RWPE1 (cell line): ENCODE measurements at regions not wholly inside any gene's neighbourhood (a gene's known extent, or its start where the extent isn't known, plus 50 kb on each side); places are given as distances from the start of the nearest gene placed in this dataset.

Experiments
- CTCF ChIA-PET: fragments of 350-600 bp; sonication (Branson Sonifier 250); formaldehyde crosslinking; extraction: SDS; loops from one replicate; lab custom pipeline; 2021; lab: Yijun Ruan, JAX
- POLR2A ChIA-PET: fragments of 400-600 bp; formaldehyde crosslinking; extraction: SDS; loops from one replicate; lab custom pipeline; 2020; ENCODE audit warnings: antibody characterized with exemption; ENCODE audit not compliant: low non-redundant PET; lab: Yijun Ruan, JAX
- DNase-seq: peaks from one replicate; pipeline ENCODE4 v3.0.0; 2012; ENCODE audit warnings: low spot score
- H3K27ac ChIP-seq: fragments of 450-650 bp; 2 replicates; pipeline ENCODE4 v1.5.1; 2017
- CTCF ChIP-seq: fragments of 450-650 bp; conservative IDR thresholded peaks from 2 replicates; pipeline ENCODE4 v1.5.1; 2017; ENCODE audit warnings: low read depth, mild to moderate bottlenecking

- DNase-seq = no peak
- CTCF ChIA-PET = no interaction called here
- no peak for TF ChIP-seq CTCF
- H3K27ac ChIP-seq = no peak overlapping the region
- POLR2A ChIA-PET = no interaction called here
Measured at GRCh38 chr5:158308429-158309025, 449.6 kb upstream of the CLINT1 start.

- no peak overlapping the region for H3K27ac ChIP-seq
- ChIA-PET POLR2A (no interaction called here), CTCF (no interaction called here)
- TF ChIP-seq CTCF = no peak
- no peak for DNase-seq
Measured at GRCh38 chr5:158305861-158306260, 446.9 kb upstream of the CLINT1 start.

- CTCF ChIA-PET = no interaction called here
- POLR2A ChIA-PET = no interaction called here
- no peak for DNase-seq
- TF ChIP-seq CTCF = no peak
- no peak overlapping the region for H3K27ac ChIP-seq
Measured at GRCh38 chr5:158304607-158305006, 445.7 kb upstream of the CLINT1 start.

- DNase-seq = no peak
- POLR2A ChIA-PET = no interaction called here
- TF ChIP-seq CTCF = no peak
- H3K27ac ChIP-seq = no peak overlapping the region
- CTCF ChIA-PET = no interaction called here
Measured at GRCh38 chr5:158303883-158304282, 444.9 kb upstream of the CLINT1 start.

GRCh38 chr5:158303275-158303674 is 444.3 kb upstream of the CLINT1 start:
- no peak overlapping the region for H3K27ac ChIP-seq
- ChIA-PET CTCF (no interaction called here), POLR2A (no interaction called here)
- no peak for TF ChIP-seq CTCF
- DNase-seq = no peak

GRCh38 chr5:158302029-158302428 is 443.1 kb upstream of the CLINT1 start:
- H3K27ac ChIP-seq = no peak overlapping the region
- DNase-seq = no peak
- TF ChIP-seq CTCF = no peak
- ChIA-PET CTCF (no interaction called here), POLR2A (no interaction called here)

- CTCF ChIA-PET = no interaction called here
Measured at GRCh38 chr5:158301186-158301585, 442.2 kb upstream of the CLINT1 start.

More at GRCh38 chr5:158301186-158301585, 442.2 kb upstream of the CLINT1 start:
- POLR2A ChIA-PET = no interaction called here
- TF ChIP-seq CTCF = no peak
- DNase-seq = no peak
- no peak overlapping the region for H3K27ac ChIP-seq
